Amygdala (tissue), 56 donors: ENCODE measurements at regions not wholly inside any gene's neighbourhood (a gene's known extent, or its start where the extent isn't known, plus 50 kb on each side); places are given as distances from the start of the nearest gene placed in this dataset.
"Not testable (repeated sequence)": the region's sequence is repeated elsewhere in the genome, so short reads cannot be mapped to it uniquely, and the experiment has no call there.

ENCODE experiments used
- DNase-seq, 56 donors: peaks; one replicate each; lab custom pipeline; 2025; lab: John Stamatoyannopoulos, UW

DNA sequence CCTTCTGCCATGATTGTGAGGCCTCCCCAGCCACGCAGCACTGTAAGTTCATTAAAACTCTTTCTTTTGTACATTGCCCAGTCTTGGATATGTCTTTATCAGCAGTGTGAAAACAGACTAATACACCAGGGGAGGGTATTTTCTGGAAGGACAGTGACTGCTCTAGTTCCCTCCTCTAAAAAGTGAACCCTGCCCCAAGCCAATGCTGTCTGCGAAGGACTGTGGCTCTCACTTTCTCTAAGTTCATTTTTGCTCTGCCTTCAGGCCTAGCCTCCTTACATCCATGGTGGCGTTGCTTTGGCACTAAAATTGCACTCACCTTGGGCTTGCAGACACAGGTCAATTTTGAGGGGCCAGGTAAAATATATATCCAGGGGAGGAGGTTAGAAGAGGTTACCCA is 323.0 kb downstream of the VRK1 start:
- no peak for DNase-seq

- DNase-seq, result no peak
These were observed 323.4 kb downstream of the VRK1 start for GRCh38 chr14:97120611-97121031.

- no peak for DNase-seq
These were observed 332.5 kb downstream of the VRK1 start for GRCh38 chr14:97129639-97130038.

DNA sequence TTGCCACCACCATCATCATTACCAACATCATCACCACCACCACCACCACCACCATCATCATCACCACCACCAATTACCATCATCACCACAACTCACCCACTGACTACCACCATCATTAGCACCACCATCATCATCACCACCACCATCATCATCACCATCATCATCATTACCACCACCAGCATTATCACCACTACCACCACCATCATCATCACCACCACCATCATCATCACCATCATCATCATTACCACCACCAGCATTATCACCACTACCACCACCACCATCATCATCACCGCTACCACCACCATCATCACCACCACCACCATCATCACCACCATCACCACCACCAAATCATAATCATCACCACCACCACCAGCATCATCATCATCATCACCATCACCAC is 338.7 kb downstream of the VRK1 start:
- not testable (repeated sequence) for DNase-seq

- DNase-seq, result no peak
These were observed 340.5 kb downstream of the VRK1 start for GRCh38 chr14:97137705-97138104.

DNA sequence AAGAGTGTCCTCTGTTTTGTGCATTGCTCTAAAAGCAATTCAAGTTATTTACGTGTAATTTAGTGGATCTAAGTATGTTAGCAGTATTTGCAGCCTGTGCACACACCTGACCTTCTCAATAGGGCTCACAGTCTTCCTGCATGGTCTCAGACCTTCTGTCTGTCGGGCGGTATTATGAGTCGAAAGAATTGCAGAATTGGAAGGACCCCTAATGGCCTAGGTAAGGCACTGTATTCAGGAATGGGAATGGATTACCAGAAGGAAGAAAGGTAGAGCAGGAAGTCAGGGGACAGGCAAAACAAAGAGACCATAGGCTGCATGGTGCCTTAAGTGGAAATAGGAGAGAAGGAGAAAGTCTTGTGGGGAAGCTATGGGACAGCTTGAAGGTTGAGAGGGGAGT is 341.6 kb downstream of the VRK1 start:
- DNase-seq, result no peak

DNA sequence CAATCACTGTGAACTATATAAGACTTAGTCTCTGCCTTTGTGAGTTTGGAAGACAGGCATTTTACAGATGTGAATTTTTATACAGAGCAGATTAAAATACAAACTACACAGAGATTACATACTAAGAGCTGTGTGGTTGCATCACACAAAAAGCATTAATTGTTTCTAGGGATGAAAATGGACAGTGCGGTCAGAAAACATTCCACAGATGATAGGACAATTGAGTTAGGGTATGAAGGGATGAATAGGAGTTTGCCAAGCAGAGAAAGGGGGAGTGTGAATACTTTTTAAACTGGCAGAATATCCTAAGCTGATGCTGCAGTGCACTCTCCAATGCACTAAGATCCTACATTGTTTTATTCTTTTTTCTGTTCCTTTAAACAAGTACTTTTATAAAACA is 345.8 kb downstream of the VRK1 start:
- no peak for DNase-seq

- no peak for DNase-seq
These were observed 346.3 kb downstream of the VRK1 start for GRCh38 chr14:97143456-97143855.

GRCh38 chr14:97148021-97148420 is 350.8 kb downstream of the VRK1 start:
- DNase-seq, result not testable (repeated sequence)

- no peak for DNase-seq
These were observed 352.6 kb downstream of the VRK1 start for GRCh38 chr14:97149775-97150174.

GRCh38 chr14:97153527-97153926 is 356.3 kb downstream of the VRK1 start:
- no peak for DNase-seq

DNA sequence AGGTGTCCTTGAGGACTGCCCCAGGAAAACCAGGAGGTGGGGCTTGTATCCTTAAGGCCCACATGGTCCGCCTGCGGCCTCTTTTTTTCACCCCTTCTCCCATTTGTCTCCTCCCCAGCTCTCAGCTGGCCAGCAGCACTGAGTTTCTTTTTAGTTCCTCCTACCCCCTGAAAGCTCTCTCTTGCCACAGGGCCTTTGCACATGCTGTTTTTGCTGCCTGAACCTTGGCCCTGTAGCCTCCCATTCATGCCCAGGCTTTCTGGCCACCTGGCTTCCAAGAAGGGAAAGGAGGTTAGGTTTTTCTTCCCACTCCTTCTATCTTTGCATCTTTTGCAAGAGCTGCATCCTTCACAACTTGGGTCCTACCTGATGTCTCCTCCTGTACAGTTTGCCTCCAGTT is 358.1 kb downstream of the VRK1 start:
- no peak for DNase-seq

DNA sequence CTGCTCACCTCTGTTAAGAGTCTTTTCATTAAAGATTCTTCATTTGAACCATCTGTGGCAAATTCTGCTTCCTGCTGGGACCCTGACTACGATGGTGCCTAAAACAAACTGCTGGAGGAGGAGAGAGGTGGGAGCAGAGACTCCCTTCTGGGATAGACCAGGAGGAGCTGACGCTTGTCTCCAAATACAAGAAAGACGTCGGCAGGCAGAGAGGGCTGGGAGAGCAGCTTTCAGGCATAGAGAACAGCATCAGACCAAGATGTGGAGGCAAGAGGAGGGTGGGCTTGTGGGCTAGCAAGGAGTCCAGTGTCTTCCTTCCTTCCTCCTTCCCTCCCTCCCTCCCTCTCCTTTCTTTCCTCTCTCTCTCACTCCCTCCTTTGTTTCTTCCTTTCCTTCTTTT is 358.6 kb downstream of the VRK1 start:
- DNase-seq, result no peak

DNA sequence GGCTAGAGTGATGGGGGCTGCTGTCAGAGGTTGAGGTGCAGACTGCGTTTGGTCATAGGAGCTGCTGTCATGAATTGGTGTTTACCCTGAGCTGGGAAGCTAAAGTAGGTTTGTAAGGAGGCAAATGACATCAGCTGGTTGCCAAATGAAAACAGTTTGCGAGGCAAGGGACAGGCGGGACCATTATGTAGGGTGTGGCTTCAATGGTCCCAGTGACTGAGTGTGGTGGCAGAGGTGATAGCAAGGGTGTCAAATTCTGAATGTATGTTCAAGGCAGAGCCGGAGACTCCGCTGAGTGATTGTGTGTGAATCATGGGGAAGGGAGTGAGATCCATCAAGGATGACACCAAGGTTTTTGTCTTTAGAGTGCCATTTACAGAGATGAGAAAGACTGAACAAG is 359.5 kb downstream of the VRK1 start:
- no peak for DNase-seq

DNA sequence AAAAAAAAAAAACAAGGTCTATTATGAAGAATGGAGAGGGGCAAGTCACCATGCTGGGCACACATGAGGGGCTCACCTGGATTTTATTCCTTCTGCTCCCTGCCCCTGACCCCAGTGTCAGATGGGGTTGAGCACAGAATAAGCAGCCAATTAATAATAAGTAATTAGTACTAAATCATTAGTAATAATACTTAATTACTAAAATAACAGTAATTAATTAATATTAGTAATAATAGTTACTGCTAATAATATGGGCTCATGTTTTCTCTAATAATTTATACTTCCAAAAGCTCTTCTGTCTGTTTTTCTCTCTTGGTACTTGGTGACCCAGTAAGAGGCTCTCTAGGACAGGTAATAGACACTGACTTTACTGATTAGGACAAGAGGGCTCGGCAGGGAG is 360.9 kb downstream of the VRK1 start:
- DNase-seq, result no peak

GRCh38 chr14:97159124-97159523 is 361.9 kb downstream of the VRK1 start:
- no peak for DNase-seq

- no peak for DNase-seq
These were observed 365.4 kb downstream of the VRK1 start for GRCh38 chr14:97162621-97163020.

GRCh38 chr14:97164021-97164420 is 366.8 kb downstream of the VRK1 start:
- no peak for DNase-seq

GRCh38 chr14:97166497-97166896 is 369.3 kb downstream of the VRK1 start:
- DNase-seq, result no peak

DNA sequence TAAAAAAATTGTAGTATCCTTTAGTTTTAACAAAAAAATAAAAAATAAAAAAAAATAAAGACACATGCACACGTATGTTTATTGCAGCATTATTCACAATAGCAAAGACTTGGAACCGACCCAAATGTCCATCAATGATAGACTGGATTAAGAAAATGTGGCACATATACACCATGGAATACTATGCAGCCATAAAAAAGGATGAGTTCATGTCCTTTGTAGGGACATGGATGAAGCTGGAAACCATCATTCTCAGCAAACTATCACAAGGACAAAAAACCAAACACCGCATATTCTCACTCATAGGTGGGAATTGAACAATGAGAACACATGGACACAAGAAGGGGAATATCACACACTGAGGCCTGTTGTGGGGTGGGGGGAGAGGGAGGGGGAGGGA is 370.4 kb downstream of the VRK1 start:
- DNase-seq, result not testable (repeated sequence)

DNA sequence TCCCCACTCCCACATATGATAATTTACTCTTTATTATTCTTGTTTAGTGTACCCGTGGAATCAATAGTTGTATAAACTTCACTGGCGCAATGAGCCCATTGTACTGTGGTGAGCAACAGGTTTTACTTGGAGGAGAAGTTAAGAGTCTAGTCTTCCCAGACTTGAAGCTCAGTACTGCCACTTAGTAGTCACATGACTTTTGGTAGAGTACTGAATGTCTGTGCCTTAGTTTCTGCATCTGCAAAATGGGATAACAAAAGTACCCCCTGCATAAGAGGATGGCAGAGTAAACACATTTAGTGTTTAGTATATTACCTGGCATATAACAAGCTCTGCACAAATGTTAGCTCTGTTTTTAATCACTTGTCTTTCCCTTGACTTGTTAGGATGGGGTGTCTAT is 375.5 kb downstream of the VRK1 start:
- DNase-seq, result no peak

GRCh38 chr14:97177016-97177415 is 379.8 kb downstream of the VRK1 start:
- no peak for DNase-seq

DNA sequence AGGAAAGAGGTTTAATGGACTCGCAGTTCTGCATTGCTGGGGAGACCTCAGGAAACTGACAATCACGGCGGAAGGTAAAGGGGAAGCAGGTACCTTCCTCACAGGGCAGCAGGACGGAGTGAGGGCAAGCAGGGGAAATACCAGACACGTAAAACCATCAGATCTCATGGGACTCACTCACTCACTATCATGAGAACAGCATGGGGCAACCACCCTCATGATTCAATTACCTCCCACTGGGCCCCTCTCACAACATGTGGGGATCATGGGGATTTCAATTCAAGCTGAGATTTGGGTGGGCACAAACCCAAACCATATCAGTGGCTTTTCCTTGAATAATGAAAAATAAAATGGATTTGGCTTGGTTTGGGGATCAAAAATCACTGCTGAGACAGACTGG is 380.5 kb downstream of the VRK1 start:
- DNase-seq, result no peak

GRCh38 chr14:97178781-97179180 is 381.6 kb downstream of the VRK1 start:
- no peak for DNase-seq
